Spleen (tissue), 11 donors: ENCODE measurements at regions not wholly inside any gene's neighbourhood (a gene's known extent, or its start where the extent isn't known, plus 50 kb on each side); places are given as distances from the start of the nearest gene placed in this dataset.

Experiments
- DNase-seq: peaks from one replicate; pipeline ENCODE4 v3.0.0-alpha.2; 2020
- H3K27ac ChIP-seq, 8 donors: fragments of 200-600 bp; sonication (generic) in 7 of 8; 1 replicate in 4 of 8; 2 replicates in 4 of 8; pipeline versions ENCODE4 v1.5.0 to v1.8.0; 2016 to 2021; ENCODE audit warnings: inconsistent platforms in 4 of 8, mild to moderate bottlenecking in 4 of 8, moderate library complexity in 1 of 8
- H3K27me3 ChIP-seq, 7 donors: fragments of 200-600 bp; sonication (generic) in 6 of 7; replicated peaks in 1 of 7; 1 replicate in 4 of 7; 2 replicates in 3 of 7; pipeline versions ENCODE4 v1.5.0 to v1.8.0; 2016 to 2021; ENCODE audit warnings: inconsistent platforms in 3 of 7, mild to moderate bottlenecking in 1 of 7
- H3K36me3 ChIP-seq, 6 donors: fragments of 200-600 bp; sonication (generic) in 5 of 6; 1 replicate in 4 of 6; 2 replicates in 2 of 6; pipeline versions ENCODE4 v1.5.0 to v1.8.0; 2016 to 2021; ENCODE audit warnings: inconsistent platforms in 2 of 6
- H3K4me1 ChIP-seq, 6 donors: fragments of 200-600 bp; sonication (generic) in 5 of 6; 1 replicate in 3 of 6; 2 replicates in 3 of 6; pipeline versions ENCODE4 v1.5.0 to v1.8.0; 2016 to 2021; ENCODE audit warnings: inconsistent platforms in 3 of 6
- H3K4me3 ChIP-seq, 8 donors: fragments of 200-600 bp; sonication (generic) in 7 of 8; 1 replicate in 4 of 8; 2 replicates in 4 of 8; pipeline versions ENCODE4 v1.5.0 to v1.8.0; 2016 to 2021; ENCODE audit warnings: inconsistent platforms in 4 of 8, mild to moderate bottlenecking in 4 of 8, moderate library complexity in 2 of 8
- H3K9me3 ChIP-seq, 8 donors: fragments of 200-600 bp; sonication (generic) in 7 of 8; 1 replicate in 4 of 8; 2 replicates in 4 of 8; pipeline versions ENCODE4 v1.5.0 to v1.8.0; 2016 to 2021; ENCODE audit warnings: inconsistent platforms in 4 of 8
- POLR2A ChIP-seq, 3 donors: fragments of 450-650 bp; IDR thresholded peaks; one replicate each; pipeline ENCODE4 v1.5.1; 2017; ENCODE audit warnings: antibody characterized with exemption in 3 of 3, mild to moderate bottlenecking in 1 of 3
- POLR2AphosphoS5 ChIP-seq, 3 donors: sonication (generic); formaldehyde crosslinking; IDR thresholded peaks; one replicate each; pipeline ENCODE4 v1.5.1; 2017; ENCODE audit warnings: antibody characterized with exemption in 3 of 3
- WGBS, 5 donors: extraction: QIAGEN DNeasy Blood & Tissue Kit in 3 of 5; methylation state at CpG; one replicate each; pipeline versions ENCODE4 v1.1.5 to v1.1.7; 2013 to 2018; 5-methylcytosine and 5-hydroxymethylcytosine counted together
- intact Hi-C: fragments of 100-400 bp; cut with DNase I; formaldehyde crosslinking; loops from one replicate; pipeline ENCODE4 v1.15.0; 2023; ENCODE audit warnings: low total_unique reads
- TF ChIP-seq, protein P1 (sequence below), 11 experiments: fragments of 200-600 bp in 7 of 11; fragments of 450-650 bp in 4 of 11; sonication (generic) in 4 of 11; IDR thresholded peaks in 8 of 11; conservative IDR thresholded peaks in 3 of 11; 1 replicate in 7 of 11; 2 replicates in 4 of 11; pipeline versions ENCODE4 v1.4.0 to v1.8.0; 2016 to 2021; ENCODE audit warnings: antibody characterized with exemption in 11 of 11, inconsistent platforms in 4 of 11, mild to moderate bottlenecking in 1 of 11
- donor health status: healthy with polysubstance abuse.
- donor health status: DM: no; HTN: no; CAD: no; lungs with moderate emphysema.
- donor health status: DM: no; HTN: no; CAD: no.
- donor health status: Bipolar disorder and iron deficiency.
- donor health status: healthy.
- donor health status: DM: no; HTN: no; CAD: no.
- donor health status: DM: yes; HTN: yes; CAD: no.

DNA sequence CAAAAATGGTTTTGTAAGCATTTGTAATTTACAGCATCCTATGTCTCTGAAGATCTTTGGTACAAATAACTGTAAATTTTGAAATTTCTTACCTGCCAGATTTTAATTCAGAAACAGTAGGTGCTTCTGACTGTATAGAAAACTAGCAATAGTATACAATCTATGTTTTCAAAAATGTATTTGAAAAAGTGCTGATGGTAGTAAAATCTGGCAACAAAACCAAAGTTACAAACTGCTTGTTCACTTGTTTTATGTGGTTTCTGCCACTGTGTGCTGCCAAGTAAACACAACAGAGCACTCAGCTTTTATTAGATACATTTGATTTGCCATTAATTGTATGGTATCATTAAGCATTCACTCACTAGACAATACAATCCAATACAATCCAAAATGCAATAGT is 206.1 kb downstream of the CPE start:
- Histone ChIP-seq H3K27ac (no peak overlapping the region), H3K27me3 (no peaks in the 10 kb centered on the region), H3K36me3 (no peaks in the 10 kb centered on the region), H3K9me3 (peaks cover 0 to 7% (median 0%) of the 10 kb centered on the region in 8 donors), H3K4me3 (no peak overlapping the region), H3K4me1 (no peaks in the 10 kb centered on the region)
- DNase-seq: no peak
- intact Hi-C loops: no loop called here
- no peak for TF ChIP-seq POLR2AphosphoS5 (IDR thresholded peaks at IDR 0.05)

DNA sequence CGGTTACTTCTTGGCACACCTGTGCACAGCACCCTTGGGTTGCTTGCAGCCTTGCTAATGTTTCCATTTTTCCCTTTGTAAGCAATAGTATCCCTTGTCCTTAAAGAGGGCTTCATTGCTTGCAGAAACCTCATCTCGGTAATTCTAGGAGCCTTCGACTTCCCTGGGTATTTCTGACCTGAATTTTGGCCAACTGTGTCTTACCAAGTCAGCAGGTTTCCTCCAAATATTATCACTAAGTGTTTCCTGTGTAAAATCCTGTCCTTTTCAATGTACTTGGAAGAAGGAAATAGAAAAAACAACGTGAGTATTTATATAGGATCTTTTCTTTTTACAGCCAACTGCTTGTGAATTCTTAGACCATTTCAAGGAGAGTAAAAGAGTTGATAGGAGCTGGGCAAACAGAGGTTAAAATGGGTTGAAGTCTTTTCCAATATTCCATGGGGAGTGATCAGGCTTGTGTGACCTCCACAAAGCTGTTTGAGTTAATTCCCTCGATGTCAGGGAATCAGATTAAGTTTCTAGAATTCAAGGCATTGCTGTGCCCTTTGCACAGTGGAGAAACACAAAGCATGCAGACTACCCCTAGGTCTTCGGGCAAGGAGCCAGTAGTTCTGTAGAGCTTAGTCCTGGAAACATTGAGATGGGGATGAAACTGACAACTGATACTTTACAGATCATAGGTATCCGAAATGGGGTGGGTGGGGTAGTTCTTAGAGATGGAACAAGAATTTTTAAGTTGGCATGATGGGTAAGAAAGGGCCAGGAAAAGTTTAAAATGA is 209.9 kb downstream of the CPE start:
- no peak for DNase-seq
- intact Hi-C loops: no loop called here
- no peaks in the 10 kb centered on the region for H3K4me1 ChIP-seq
- H3K9me3 ChIP-seq: peaks cover 0 to 14% (median 0%) of the 10 kb centered on the region in 8 donors
- no peak overlapping the region for H3K4me3 ChIP-seq
- H3K27me3 ChIP-seq: no peaks in the 10 kb centered on the region
- 52 to 71% (median 56%) methylated on average over 7 of the region's 7 CpGs for WGBS, 5 donors
- H3K27ac ChIP-seq: no peak overlapping the region
- no peaks in the 10 kb centered on the region for H3K36me3 ChIP-seq
- TF ChIP-seq POLR2A (IDR thresholded peaks at IDR 0.05) (no peak), POLR2AphosphoS5 (IDR thresholded peaks at IDR 0.05) (no peak)
- TF ChIP-seq, protein P1, sequence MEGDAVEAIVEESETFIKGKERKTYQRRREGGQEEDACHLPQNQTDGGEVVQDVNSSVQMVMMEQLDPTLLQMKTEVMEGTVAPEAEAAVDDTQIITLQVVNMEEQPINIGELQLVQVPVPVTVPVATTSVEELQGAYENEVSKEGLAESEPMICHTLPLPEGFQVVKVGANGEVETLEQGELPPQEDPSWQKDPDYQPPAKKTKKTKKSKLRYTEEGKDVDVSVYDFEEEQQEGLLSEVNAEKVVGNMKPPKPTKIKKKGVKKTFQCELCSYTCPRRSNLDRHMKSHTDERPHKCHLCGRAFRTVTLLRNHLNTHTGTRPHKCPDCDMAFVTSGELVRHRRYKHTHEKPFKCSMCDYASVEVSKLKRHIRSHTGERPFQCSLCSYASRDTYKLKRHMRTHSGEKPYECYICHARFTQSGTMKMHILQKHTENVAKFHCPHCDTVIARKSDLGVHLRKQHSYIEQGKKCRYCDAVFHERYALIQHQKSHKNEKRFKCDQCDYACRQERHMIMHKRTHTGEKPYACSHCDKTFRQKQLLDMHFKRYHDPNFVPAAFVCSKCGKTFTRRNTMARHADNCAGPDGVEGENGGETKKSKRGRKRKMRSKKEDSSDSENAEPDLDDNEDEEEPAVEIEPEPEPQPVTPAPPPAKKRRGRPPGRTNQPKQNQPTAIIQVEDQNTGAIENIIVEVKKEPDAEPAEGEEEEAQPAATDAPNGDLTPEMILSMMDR (IDR thresholded peaks at IDR 0.05 in 8 of 11, conservative IDR thresholded peaks at IDR 0.05 in 3 of 11): no peak

DNA sequence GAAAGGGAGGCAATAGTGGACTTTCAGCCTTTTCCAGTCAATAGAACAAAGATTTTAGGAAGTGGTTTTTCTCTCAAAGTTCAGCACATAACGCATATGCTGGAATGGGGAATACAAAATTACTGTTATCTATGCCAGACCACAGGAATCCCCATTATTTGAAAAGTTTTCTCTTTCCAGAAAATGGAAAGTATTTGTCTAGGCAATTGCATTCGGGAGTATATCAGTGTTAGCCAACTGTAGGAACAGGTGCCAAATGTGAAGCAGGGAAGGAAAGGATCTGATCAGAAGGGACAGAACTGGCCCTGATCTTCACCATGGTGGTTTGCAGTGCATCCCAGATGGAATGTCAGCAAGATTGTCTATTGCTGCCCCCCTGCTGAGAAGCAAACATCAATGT is 213.6 kb downstream of the CPE start:
- no peak for DNase-seq

DNA sequence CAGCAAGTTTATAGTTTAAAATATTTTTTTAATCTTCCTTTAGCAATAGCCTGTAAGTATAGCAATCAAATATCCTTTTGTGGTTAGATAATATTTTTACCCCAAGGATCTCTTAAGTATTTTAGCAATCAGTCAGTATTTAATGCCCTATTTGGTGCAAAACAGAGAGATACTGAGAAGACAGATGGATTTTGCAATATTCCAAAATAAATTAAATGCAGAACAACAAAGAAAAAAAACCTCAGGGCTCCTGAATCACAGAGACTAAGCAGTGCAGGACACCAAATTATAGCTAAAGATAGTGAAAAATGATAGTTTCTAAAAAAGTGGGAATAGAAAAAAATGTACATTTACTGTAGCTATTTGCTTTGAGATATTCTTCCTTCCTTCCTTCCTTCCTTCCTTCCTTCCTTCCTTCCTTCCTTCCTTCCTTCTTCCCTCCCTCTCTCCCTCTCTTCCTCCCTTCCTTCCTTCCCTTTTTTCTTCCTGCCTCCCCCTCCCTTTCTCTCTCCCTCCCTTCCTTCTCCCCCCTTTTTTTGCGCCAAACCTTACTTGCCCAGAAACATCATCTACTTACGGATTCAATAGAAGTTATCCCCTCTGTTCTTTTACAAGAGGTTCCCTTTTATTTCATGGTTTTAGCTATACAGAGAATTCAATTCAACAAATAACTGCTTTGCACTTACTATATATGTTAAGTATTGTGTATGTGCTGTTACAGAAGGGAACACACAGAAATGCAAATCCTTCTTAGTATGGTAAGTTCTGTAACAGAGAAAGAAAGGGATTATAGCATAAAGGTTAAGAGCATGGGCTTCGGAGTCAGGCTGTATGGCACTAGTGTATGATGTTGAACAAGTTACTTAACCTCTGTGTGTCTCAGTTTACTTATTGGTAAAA is 219.0 kb downstream of the CPE start:
- no peaks in the 10 kb centered on the region for H3K36me3 ChIP-seq

More for the DNA sequence above, 213.6 kb downstream of the CPE start:
- intact Hi-C loops: no loop called here
- Histone ChIP-seq H3K27ac (no peak overlapping the region), H3K36me3 (no peaks in the 10 kb centered on the region), H3K4me3 (no peak overlapping the region), H3K9me3 (peaks cover 0 to 7% (median 0%) of the 10 kb centered on the region in 8 donors), H3K27me3 (no peaks in the 10 kb centered on the region), H3K4me1 (no peaks in the 10 kb centered on the region)
- WGBS, 5 donors: 64 to 78% (median 73%) methylated on average over 2 of the region's 2 CpGs
- TF ChIP-seq POLR2AphosphoS5 (IDR thresholded peaks at IDR 0.05): no peak
- TF ChIP-seq, protein P1 (IDR thresholded peaks at IDR 0.05 in 8 of 11, conservative IDR thresholded peaks at IDR 0.05 in 3 of 11): no peak
- TF ChIP-seq POLR2A (IDR thresholded peaks at IDR 0.05): no peak

More for the DNA sequence above, 219.0 kb downstream of the CPE start:
- no peak for TF ChIP-seq POLR2A (IDR thresholded peaks at IDR 0.05)
- no peak for TF ChIP-seq POLR2AphosphoS5 (IDR thresholded peaks at IDR 0.05)
- TF ChIP-seq, protein P1 (IDR thresholded peaks at IDR 0.05 in 8 of 11, conservative IDR thresholded peaks at IDR 0.05 in 3 of 11): no peak
- Histone ChIP-seq H3K4me1 (no peaks in the 10 kb centered on the region), H3K4me3 (no peak overlapping the region), H3K9me3 (no peaks in the 10 kb centered on the region), H3K27me3 (no peaks in the 10 kb centered on the region), H3K27ac (no peak overlapping the region)
- 91 to 95% (median 94%) methylated on average over 3 of the region's 3 CpGs for WGBS, 5 donors
- DNase-seq: no peak
- intact Hi-C loops: no loop called here
